Keratinocyte (primary cell): ENCODE measurements at regions not wholly inside any gene's neighbourhood (a gene's known extent, or its start where the extent isn't known, plus 50 kb on each side); places are given as distances from the start of the nearest gene placed in this dataset.

Experiments used
- DNase-seq: peaks from one replicate; pipeline ENCODE4 v3.0.0-alpha.2; 2011; ENCODE audit warnings: low read depth, missing footprints, low spot score
- FAIRE-seq: peaks from 2 replicates; lab custom pipeline; 2011; peaks lifted over from hg19 to GRCh38; lab: Jason Lieb, UNC
- H2AFZ ChIP-seq: 2 replicates; pipeline ENCODE4 v1.6.0; 2012; ENCODE audit warnings: low read length, control low read depth, inconsistent platforms; ENCODE audit not compliant: control insufficient read depth
- H3K27ac ChIP-seq: 2 replicates; pipeline ENCODE4 v1.5.1; 2011; ENCODE audit warnings: low read length; ENCODE audit not compliant: control insufficient read depth, insufficient read depth
- H3K27me3 ChIP-seq: 3 replicates; pipeline ENCODE4 v1.6.0; 2011; ENCODE audit warnings: low read length; ENCODE audit not compliant: control insufficient read depth, insufficient read depth; ENCODE audit errors: extremely low read depth
- H3K36me3 ChIP-seq, 2 experiments: 2 replicates in 1 of 2; 3 replicates in 1 of 2; pipeline ENCODE4 v1.5.1; 2011; ENCODE audit warnings: low read length in 2 of 2, mild to moderate bottlenecking in 1 of 2; ENCODE audit not compliant: control insufficient read depth in 2 of 2, insufficient read depth in 2 of 2; ENCODE audit errors: extremely low read depth in 1 of 2
- H3K4me1 ChIP-seq: 3 replicates; pipeline ENCODE4 v1.5.1; 2011; ENCODE audit warnings: low read length; ENCODE audit not compliant: control insufficient read depth, insufficient read depth; ENCODE audit errors: extremely low read depth
- H3K4me2 ChIP-seq: 3 replicates; pipeline ENCODE4 v1.6.0; 2011; ENCODE audit warnings: low read depth, low read length; ENCODE audit not compliant: control insufficient read depth, insufficient read depth; ENCODE audit errors: extremely low read depth
- H3K4me3 ChIP-seq, 3 experiments: fragments of 200-600 bp in 1 of 3; sonication (generic) in 1 of 3; 2 replicates in 2 of 3; 3 replicates in 1 of 3; pipeline ENCODE4 v1.5.1; 2011 to 2016; ENCODE audit warnings: low read length in 3 of 3, mild to moderate bottlenecking in 3 of 3, control low read depth in 2 of 3, inconsistent platforms in 1 of 3, low read depth in 1 of 3, mixed read lengths in 1 of 3, mixed run types in 1 of 3, moderate library complexity in 1 of 3; ENCODE audit not compliant: control insufficient read depth in 2 of 3, insufficient read depth in 2 of 3; ENCODE audit errors: extremely low read depth in 1 of 3
- H3K79me2 ChIP-seq: 2 replicates; pipeline ENCODE4 v1.6.0; 2012; ENCODE audit warnings: low read length; ENCODE audit not compliant: control insufficient read depth, insufficient read depth
- H3K9ac ChIP-seq: 3 replicates; pipeline ENCODE4 v1.6.0; 2011; ENCODE audit warnings: low read length; ENCODE audit not compliant: control insufficient read depth, insufficient read depth; ENCODE audit errors: extremely low read depth
- H3K9me1 ChIP-seq: 3 replicates; pipeline ENCODE4 v1.6.0; 2011; ENCODE audit warnings: low read length; ENCODE audit not compliant: control insufficient read depth, insufficient read depth; ENCODE audit errors: extremely low read depth
- H3K9me3 ChIP-seq: 2 replicates; pipeline ENCODE4 v1.5.1; 2012; ENCODE audit warnings: low read depth, low read length; ENCODE audit not compliant: control insufficient read depth
- H4K20me1 ChIP-seq: 3 replicates; pipeline ENCODE4 v1.6.0; 2011; ENCODE audit warnings: low read length; ENCODE audit not compliant: control insufficient read depth, insufficient read depth; ENCODE audit errors: extremely low read depth
- CTCF ChIP-seq, 3 experiments: IDR thresholded peaks in 1 of 3; conservative IDR thresholded peaks in 1 of 3; optimal IDR thresholded peaks in 1 of 3; 2 replicates in 2 of 3; 3 replicates in 1 of 3; pipeline versions ENCODE3 to v1.5.1; 2011; ENCODE audit warnings: low read length in 3 of 3, mild to moderate bottlenecking in 3 of 3, moderate library complexity in 2 of 3, control low read depth in 1 of 3, inconsistent platforms in 1 of 3; ENCODE audit not compliant: insufficient read depth in 2 of 3; ENCODE audit errors: extremely low read depth in 1 of 3
- EZH2 ChIP-seq: IDR thresholded peaks from one replicate; pipeline ENCODE4 v1.6.1; 2012; ENCODE audit warnings: inconsistent platforms, mild to moderate bottlenecking, low read length, moderate library complexity
- dilution Hi-C: fragments of 300-500 bp; cut with MboI; formaldehyde crosslinking; loops from one replicate; pipeline ENCODE4 v1.7.0; 2020; ENCODE audit warnings: low sequenced_read_pairs; ENCODE audit not compliant: extremely low pct_ligation_motif_present

DNA sequence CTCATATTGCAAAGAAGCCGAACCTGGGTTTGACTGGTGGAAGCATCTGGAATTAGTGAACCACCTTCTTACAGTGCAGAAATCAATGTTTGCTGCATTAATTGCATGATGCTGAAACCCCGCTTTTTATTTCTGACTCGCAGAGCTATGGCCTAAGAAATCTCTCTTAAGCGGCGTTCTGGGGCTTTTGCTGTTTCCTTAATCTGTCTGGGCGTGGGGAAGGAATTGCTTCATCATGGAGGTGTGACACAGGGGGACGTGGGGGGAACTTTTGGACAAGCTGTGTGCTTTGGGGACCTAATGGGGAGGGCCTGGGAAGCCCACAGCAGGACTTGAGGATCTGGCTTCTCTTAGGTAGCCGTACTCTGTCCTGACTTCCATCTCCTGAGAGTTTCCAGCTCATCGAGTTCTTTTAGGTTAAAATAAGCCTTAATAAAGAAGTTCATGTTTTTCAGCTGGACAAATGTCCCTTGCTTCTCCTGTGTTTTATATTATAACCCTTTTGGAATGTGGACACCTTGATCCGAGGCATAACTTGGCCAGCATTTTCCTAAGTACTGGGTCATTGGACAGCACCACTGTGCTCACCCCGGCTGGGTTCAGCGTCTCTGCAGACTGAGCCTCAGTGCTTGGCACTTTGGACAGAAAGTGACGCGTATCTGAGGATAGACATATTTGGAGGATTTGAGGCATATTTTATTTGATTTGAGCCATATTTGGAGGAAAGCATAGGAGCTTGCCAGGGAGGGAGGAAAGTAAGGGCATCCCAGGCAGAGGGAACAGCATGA, 192.1 kb upstream of the MYL2 start:
- Histone ChIP-seq H4K20me1 (no peaks in the 10 kb centered on the region), H3K36me3 (no peaks in the 10 kb centered on the region), H3K79me2 (no peaks in the 10 kb centered on the region), H3K4me1 (no peaks in the 10 kb centered on the region), H3K27ac (no peak overlapping the region), H3K9me3 (no peaks in the 10 kb centered on the region), H3K4me3 (no peak overlapping the region), H3K9ac (no peak overlapping the region), H3K9me1 (no peaks in the 10 kb centered on the region), H2AFZ (no peak overlapping the region), H3K27me3 (peaks cover 4% of the 10 kb centered on the region), H3K4me2 (no peak overlapping the region)
- dilution Hi-C loops = no loop called here
- TF ChIP-seq EZH2 (no peak), CTCF (optimal IDR thresholded peaks at IDR 0.05 in 1 of 3, IDR thresholded peaks at IDR 0.05 in 1 of 3, conservative IDR thresholded peaks at IDR 0.05 in 1 of 3; ENCODE audit: extremely low read depth in 1 of 3, insufficient read depth in 2 of 3, low read length in 3 of 3) (no peak)
- no peak for FAIRE-seq
- DNase-seq = no peak

DNA sequence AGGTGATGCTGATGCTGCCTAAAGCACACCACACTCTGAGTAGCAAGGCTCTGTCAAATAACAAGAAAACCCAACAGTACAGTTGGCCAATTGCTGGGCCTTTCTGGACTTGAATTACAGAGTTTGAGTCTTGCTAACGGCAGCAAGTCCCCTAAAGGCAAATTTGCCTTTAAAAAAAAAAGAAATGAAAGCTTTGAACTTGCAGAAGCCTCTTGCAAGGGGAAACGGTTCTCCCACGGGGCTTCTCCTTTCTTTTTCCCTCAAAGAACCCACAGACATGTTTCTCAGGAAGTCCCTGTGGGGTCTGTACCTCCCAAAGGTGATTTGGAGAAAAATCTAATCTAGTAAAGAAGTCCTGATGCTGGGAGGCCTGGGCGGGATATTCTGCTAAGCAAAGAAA, 191.3 kb upstream of the MYL2 start:
- H3K36me3 ChIP-seq = no peaks in the 10 kb centered on the region
- no peaks in the 10 kb centered on the region for H3K9me1 ChIP-seq
- no peak for FAIRE-seq
- peaks cover 5% of the 10 kb centered on the region for H3K27me3 ChIP-seq
- H3K79me2 ChIP-seq = no peaks in the 10 kb centered on the region
- no peak for TF ChIP-seq CTCF (optimal IDR thresholded peaks at IDR 0.05 in 1 of 3, IDR thresholded peaks at IDR 0.05 in 1 of 3, conservative IDR thresholded peaks at IDR 0.05 in 1 of 3; ENCODE audit: extremely low read depth in 1 of 3, insufficient read depth in 2 of 3, low read length in 3 of 3)
- no peak for TF ChIP-seq EZH2
- no peaks in the 10 kb centered on the region for H3K9me3 ChIP-seq
- no peak overlapping the region for H3K27ac ChIP-seq
- H3K9ac ChIP-seq = no peak overlapping the region
- dilution Hi-C loops = no loop called here
- H4K20me1 ChIP-seq = no peaks in the 10 kb centered on the region
- H2AFZ ChIP-seq = no peak overlapping the region
- no peak for DNase-seq
- no peak overlapping the region for H3K4me3 ChIP-seq
- no peaks in the 10 kb centered on the region for H3K4me1 ChIP-seq
- no peak overlapping the region for H3K4me2 ChIP-seq
